K562 (cell line): ENCODE measurements at regions not wholly inside any gene's neighbourhood (a gene's known extent, or its start where the extent isn't known, plus 50 kb on each side); places are given as distances from the start of the nearest gene placed in this dataset.
"Not testable (repeated sequence)": the region's sequence is repeated elsewhere in the genome, so short reads cannot be mapped to it uniquely, and the experiment has no call there.

Source experiments
- ATAC-seq: fragments of 200-7000 bp; cut with Tn5 transposase; 3 replicates; pipeline ENCODE4 v1.9.1; 2020; ENCODE audit warnings: moderate library complexity
- BruUV-seq: library from RNA; stranded (reverse); fragments of 400-500 nt; replicated peaks from 2 replicates; lab custom pipeline; 2021; lab: Mats Ljungman, UMichigan
- CTCF ChIA-PET: fragments of 300-600 bp; formaldehyde crosslinking; extraction: SDS; loops from one replicate; lab custom pipeline; 2021; ENCODE audit warnings: low intra/inter-chr PET ratio; lab: Yijun Ruan, JAX
- POLR2A ChIA-PET: fragments of 300-600, 350-650 bp; sonication (Branson Sonifier 250); formaldehyde crosslinking; extraction: SDS; loops from one replicate; lab custom pipeline; 2021; ENCODE audit warnings: antibody characterized with exemption, inconsistent platforms; lab: Yijun Ruan, JAX
- DNase-seq, 4 experiments: peaks; one replicate each; pipeline versions ENCODE4 v3.0.0 to v3.0.0-alpha.2; 2011 to 2018; ENCODE audit warnings: low spot score in 3 of 4, mixed read lengths in 3 of 4; ENCODE audit errors: extremely low read depth in 1 of 4
- FAIRE-seq: peaks from 2 replicates; lab custom pipeline; 2011; peaks lifted over from hg19 to GRCh38; lab: Jason Lieb, UNC
- H2AFZ ChIP-seq: 2 replicates; pipeline ENCODE4 v1.6.0; 2011; ENCODE audit warnings: low read depth, low read length, control low read depth, inconsistent platforms
- H3K27ac ChIP-seq: fragments of 200-600 bp; 3 replicates; pipeline ENCODE4 v1.8.0; 2011; ENCODE audit warnings: low read depth, mild to moderate bottlenecking, control low read depth, inconsistent platforms, low read length, moderate library complexity, mixed read lengths; ENCODE audit errors: extremely low read depth
- H3K27me3 ChIP-seq, 2 experiments: fragments of 300-600 bp in 1 of 2; 2 replicates in 1 of 2; 3 replicates in 1 of 2; pipeline versions ENCODE4 v1.6.0 to v1.8.0; 2011; ENCODE audit warnings: inconsistent platforms in 2 of 2, low read length in 2 of 2, mild to moderate bottlenecking in 1 of 2, mixed read lengths in 1 of 2, moderate library complexity in 1 of 2; ENCODE audit not compliant: control insufficient read depth in 2 of 2, insufficient read depth in 2 of 2
- H3K36me3 ChIP-seq: fragments of 300-600 bp; 3 replicates; pipeline ENCODE4 v1.8.0; 2011; ENCODE audit warnings: mild to moderate bottlenecking, low read length, inconsistent platforms; ENCODE audit not compliant: control insufficient read depth, insufficient read depth
- H3K4me1 ChIP-seq, 2 experiments: fragments of 200-600 bp in 1 of 2; replicated peaks in 1 of 2; 2 replicates in 1 of 2; 3 replicates in 1 of 2; pipeline versions ENCODE4 v1.5.1 to v1.8.0; 2011; ENCODE audit warnings: inconsistent platforms in 2 of 2, low read length in 2 of 2, mild to moderate bottlenecking in 1 of 2, mixed read lengths in 1 of 2, moderate library complexity in 1 of 2; ENCODE audit not compliant: control insufficient read depth in 2 of 2, insufficient read depth in 2 of 2
- H3K4me2 ChIP-seq: 2 replicates; pipeline ENCODE4 v1.6.1; 2011; ENCODE audit warnings: low read length, control low read depth, inconsistent platforms, mixed read lengths; ENCODE audit not compliant: insufficient read depth
- H3K4me3 ChIP-seq: fragments of 200-600 bp; sonication (generic), shearing (Covaris generic); 2 replicates; pipeline ENCODE4 v1.5.1; 2016; ENCODE audit warnings: control low read depth, inconsistent platforms
- H3K79me2 ChIP-seq: fragments of 200-600 bp; 3 replicates; pipeline ENCODE4 v1.8.0; 2011; ENCODE audit warnings: low read length, inconsistent platforms; ENCODE audit not compliant: control insufficient read depth, insufficient read depth
- H3K9ac ChIP-seq, 2 experiments: 2 replicates each; pipeline versions ENCODE4 v1.6.0 to v1.6.1; 2011; ENCODE audit warnings: low read depth in 2 of 2, low read length in 2 of 2, control low read depth in 1 of 2, inconsistent platforms in 1 of 2, mild to moderate bottlenecking in 1 of 2, mixed read lengths in 1 of 2; ENCODE audit not compliant: insufficient read depth in 1 of 2
- H3K9me1 ChIP-seq: one replicate; pipeline ENCODE4 v1.6.0; 2011; ENCODE audit warnings: inconsistent platforms, mild to moderate bottlenecking, low read length, moderate library complexity; ENCODE audit not compliant: control insufficient read depth, insufficient read depth
- H3K9me3 ChIP-seq: replicated peaks from 2 replicates; pipeline ENCODE4 v1.5.1; 2011; ENCODE audit warnings: low read depth, low read length, inconsistent platforms; ENCODE audit not compliant: control insufficient read depth, insufficient read depth
- H4K20me1 ChIP-seq: replicated peaks from 2 replicates; pipeline ENCODE4 v1.6.1; 2011; ENCODE audit warnings: low read length, inconsistent platforms, mixed read lengths; ENCODE audit not compliant: control insufficient read depth, insufficient read depth
- BACH1 ChIP-seq: fragments of 200-800 bp; sonication (Bioruptor generic); IDR thresholded peaks from 2 replicates; pipeline ENCODE4 v1.6.1; 2016; ENCODE audit warnings: missing genetic modification characterization, missing compliant biosample characterization
- EHMT2 ChIP-seq: fragments of 450-650 bp; IDR thresholded peaks from 2 replicates; pipeline ENCODE4 v1.6.1; 2018; ENCODE audit warnings: antibody characterized with exemption
- HNRNPL ChIP-seq: fragments of 200-400 bp; formaldehyde crosslinking; IDR thresholded peaks from 2 replicates; pipeline ENCODE4 v1.6.1; 2017; ENCODE audit warnings: low read depth, mild to moderate bottlenecking, low read length
- POU5F1 ChIP-seq: fragments of 150-350 bp; IDR thresholded peaks from 2 replicates; pipeline ENCODE4 v1.6.1; 2014; ENCODE audit warnings: borderline replicate concordance, low read length, low read depth, mild to moderate bottlenecking; ENCODE audit not compliant: partially characterized antibody
- PTBP1 ChIP-seq: fragments of 200-400 bp; formaldehyde crosslinking; IDR thresholded peaks from 2 replicates; pipeline ENCODE4 v1.6.1; 2017; ENCODE audit warnings: low read depth, low read length
- SRSF7 ChIP-seq: fragments of 200-400 bp; formaldehyde crosslinking; optimal IDR thresholded peaks from 2 replicates; pipeline ENCODE3; 2017; ENCODE audit warnings: mild to moderate bottlenecking, low read depth, low read length
- ZBTB26 ChIP-seq: fragments of 450-650 bp; formaldehyde crosslinking; IDR thresholded peaks from 2 replicates; pipeline ENCODE4 v1.4.0; 2022; ENCODE audit warnings: missing genetic modification characterization
- ZNF12 ChIP-seq: sonication (generic); formaldehyde crosslinking; IDR thresholded peaks from 2 replicates; pipeline ENCODE4 v1.4.0; 2020; ENCODE audit warnings: mild to moderate bottlenecking, missing genetic modification reagents
- WGBS: fragments of 100-300 bp; shearing (Covaris generic); methylation state at CpG from one replicate; pipeline ENCODE4 v1.1.6; 2016; ENCODE audit warnings: low coverage, mixed read lengths; ENCODE audit not compliant: insufficient coverage; ENCODE audit errors: missing lambda C conversion rate; 5-methylcytosine and 5-hydroxymethylcytosine counted together
- in situ Hi-C: fragments of 300-500 bp; cut with MboI; formaldehyde crosslinking; loops from 4 replicates; pipeline ENCODE4 v1.15.0; 2018; ENCODE audit warnings: inconsistent platforms, mixed read lengths
- intact Hi-C: fragments of 100-400 bp; cut with micrococcal nuclease; formaldehyde crosslinking; loops from 2 replicates; pipeline ENCODE4 v1.14.2; 2022

GRCh38 chr12:9510392-9511011 is 97.2 kb downstream of the KLRB1 start:
- H3K9ac ChIP-seq, intact Hi-C loops, CTCF ChIA-PET, H3K4me1 ChIP-seq, FAIRE-seq, H3K9me1 ChIP-seq, H4K20me1 ChIP-seq, H3K9me3 ChIP-seq, H3K36me3 ChIP-seq, BruUV-seq, H2AFZ ChIP-seq, H3K4me2 ChIP-seq, H3K27me3 ChIP-seq, H3K4me3 ChIP-seq, POLR2A ChIA-PET, H3K79me2 ChIP-seq, H3K27ac ChIP-seq, in situ Hi-C loops, DNase-seq, ATAC-seq: not testable (repeated sequence)
- no CpG with 5 or more reads among the region's 1 CpG for whole genome bisulfite sequencing

- ChIA-PET POLR2A (no interaction called here), CTCF (no interaction called here)
- ATAC-seq (no peak), DNase-seq (no peak), FAIRE-seq (no peak)
- intact Hi-C loops (no loop called here), in situ Hi-C loops (no loop called here)
- Histone ChIP-seq H3K4me1 (no peaks in the 10 kb centered on the region), H3K27me3 (no peaks in the 10 kb centered on the region), H4K20me1 (no peaks in the 10 kb centered on the region), H3K4me2 (no peak overlapping the region), H2AFZ (no peak overlapping the region), H3K9me3 (no peaks in the 10 kb centered on the region), H3K9me1 (no peaks in the 10 kb centered on the region), H3K79me2 (no peaks in the 10 kb centered on the region), H3K36me3 (no peaks in the 10 kb centered on the region), H3K4me3 (no peak overlapping the region), H3K9ac (no peak overlapping the region), H3K27ac (no peak overlapping the region)
- BruUV-seq: no TSS peak
- no peak for TF ChIP-seq SRSF7
- no peak for TF ChIP-seq POU5F1
- no peak for TF ChIP-seq HNRNPL
- no peak for TF ChIP-seq BACH1 (tag)
- no peak for TF ChIP-seq EHMT2
- TF ChIP-seq PTBP1: no peak
- TF ChIP-seq ZNF12 (CRISPR knock-in tag): no peak
- TF ChIP-seq ZBTB26 (CRISPR knock-in tag): no peak
- no CpG with 5 or more reads among the region's 3 CpGs for WGBS
Observed at GRCh38 chr12:9509464-9510161, 98.1 kb downstream of the KLRB1 start.
